Peyer's patch (tissue), 4 donors: ENCODE measurements at regions not wholly inside any gene's neighbourhood (a gene's known extent, or its start where the extent isn't known, plus 50 kb on each side); places are given as distances from the start of the nearest gene placed in this dataset.

Experiments used
- CTCF ChIP-seq, 6 experiments: fragments of 450-650 bp in 4 of 6; fragments of 200-600 bp in 2 of 6; sonication (generic) in 1 of 6; IDR thresholded peaks; one replicate each; pipeline ENCODE4 v1.5.1; 2017 to 2019; ENCODE audit warnings: antibody characterized with exemption in 6 of 6, mild to moderate bottlenecking in 3 of 6, moderate library complexity in 1 of 6
- POLR2A ChIP-seq, 2 donors: fragments of 450-650 bp; IDR thresholded peaks; one replicate each; pipeline ENCODE4 v1.5.1; 2017; ENCODE audit warnings: antibody characterized with exemption in 2 of 2, mild to moderate bottlenecking in 2 of 2, moderate library complexity in 2 of 2

- no peak for TF ChIP-seq CTCF (IDR thresholded peaks at IDR 0.05)
- TF ChIP-seq POLR2A (IDR thresholded peaks at IDR 0.05), result no peak
These were observed 196.8 kb upstream of the TOX3 start for GRCh38 chr16:52743707-52744106.
